Glomerular endothelial cell (primary cell): ENCODE measurements at regions not wholly inside any gene's neighbourhood (a gene's known extent, or its start where the extent isn't known, plus 50 kb on each side); places are given as distances from the start of the nearest gene placed in this dataset.

ENCODE experiments used
- DNase-seq: peaks from one replicate; pipeline ENCODE4 v3.0.0-alpha.2; 2011; ENCODE audit warnings: low read depth, low spot score; ENCODE audit errors: extremely low read depth

DNA sequence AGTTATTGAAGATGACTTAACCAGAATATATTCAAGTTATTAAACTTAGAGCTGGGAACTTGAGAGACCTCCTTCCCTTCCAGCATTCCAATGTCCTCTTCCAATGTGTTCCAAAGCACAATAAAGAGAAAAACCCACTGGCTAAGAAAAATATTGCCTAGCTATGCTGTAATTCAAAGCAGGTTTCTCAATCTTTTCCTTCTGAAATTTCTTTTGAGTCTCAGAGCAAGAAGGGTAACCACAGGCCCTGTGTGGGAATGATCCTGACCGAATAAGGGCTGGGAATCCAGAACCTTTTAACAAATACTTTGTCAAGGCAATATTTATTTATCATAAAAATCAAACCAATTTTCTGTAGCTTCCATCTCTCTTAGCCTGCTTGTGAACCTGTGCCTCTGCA lies 150.7 kb upstream of the SFRP2 start:
- no peak for DNase-seq

GRCh38 chr4:153938994-153939393 lies 150.1 kb upstream of the SFRP2 start:
- DNase-seq = no peak

GRCh38 chr4:153937289-153937688 lies 148.4 kb upstream of the SFRP2 start:
- no peak for DNase-seq

GRCh38 chr4:153936121-153936520 lies 147.2 kb upstream of the SFRP2 start:
- no peak for DNase-seq

GRCh38 chr4:153934688-153935017 lies 145.8 kb upstream of the SFRP2 start:
- DNase-seq = no peak

- DNase-seq = no peak
These were observed 145.2 kb upstream of the SFRP2 start for GRCh38 chr4:153933915-153934687.

DNA sequence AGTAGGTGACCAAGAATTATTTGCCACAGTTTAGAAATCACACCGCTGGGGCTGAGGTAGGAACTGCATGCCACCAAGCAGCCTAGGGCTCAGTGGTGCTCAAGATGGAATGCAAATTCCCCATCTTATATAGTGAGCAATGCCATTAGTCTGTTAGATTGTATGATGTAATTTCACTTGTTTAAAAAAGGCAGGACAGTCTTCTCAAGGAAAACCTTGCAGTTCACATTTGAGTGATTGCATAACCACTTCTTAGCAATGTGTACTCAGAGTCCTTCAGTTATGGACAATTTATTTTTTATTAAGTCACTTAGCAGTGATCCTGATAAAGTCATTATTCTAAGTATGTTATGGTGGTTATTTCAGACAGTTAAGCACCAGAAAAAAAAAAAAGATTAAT lies 142.9 kb upstream of the SFRP2 start:
- no peak for DNase-seq

GRCh38 chr4:153929675-153930074 lies 140.8 kb upstream of the SFRP2 start:
- DNase-seq = no peak

GRCh38 chr4:153927451-153927850 lies 138.6 kb upstream of the SFRP2 start:
- no peak for DNase-seq

DNA sequence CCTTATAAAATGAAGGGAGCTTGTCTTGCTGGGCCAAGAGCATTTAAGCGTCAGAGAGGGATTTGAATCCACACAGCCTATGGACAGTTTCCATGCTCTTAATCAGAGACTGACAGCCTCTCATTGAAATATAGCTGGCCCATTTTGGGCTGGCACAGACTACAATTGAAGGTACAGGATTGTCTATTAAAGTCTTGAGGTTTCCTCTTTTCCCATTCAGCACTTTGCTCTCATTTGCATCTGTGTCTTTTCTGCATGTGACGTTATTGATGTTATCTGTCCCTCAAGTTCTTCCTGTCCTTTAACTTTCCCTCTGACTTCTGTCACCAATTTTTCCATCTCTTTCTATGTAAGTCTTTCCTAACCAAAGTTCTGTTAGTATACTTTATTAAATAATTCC lies 133.3 kb upstream of the SFRP2 start:
- DNase-seq = no peak

- no peak for DNase-seq
These were observed 130.8 kb upstream of the SFRP2 start for GRCh38 chr4:153919667-153920066.

- DNase-seq = no peak
These were observed 127.4 kb upstream of the SFRP2 start for GRCh38 chr4:153916273-153916755.

GRCh38 chr4:153912301-153912700 lies 123.4 kb upstream of the SFRP2 start:
- no peak for DNase-seq

DNA sequence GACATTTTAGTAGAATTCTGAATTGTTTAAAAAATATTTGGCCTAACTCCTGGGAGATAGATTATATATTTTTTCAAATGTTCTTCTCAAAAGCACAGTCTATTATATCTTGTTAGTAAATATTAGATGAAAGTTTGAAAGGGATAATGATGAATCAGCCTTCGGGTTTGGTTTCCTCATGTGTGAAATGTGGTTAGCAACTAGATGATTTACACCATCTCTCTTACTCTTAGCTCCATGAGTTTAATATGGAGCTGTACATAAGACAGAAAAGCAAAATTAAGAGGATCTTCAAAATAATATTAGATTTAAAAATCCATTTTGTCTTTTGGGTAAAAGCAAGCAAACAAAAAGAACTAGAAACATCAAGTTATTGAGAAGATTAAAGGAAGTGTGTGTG lies 120.8 kb upstream of the SFRP2 start:
- no peak for DNase-seq

- no peak for DNase-seq
These were observed 117.3 kb upstream of the SFRP2 start for GRCh38 chr4:153906231-153906630.

- DNase-seq = no peak
These were observed 116.3 kb upstream of the SFRP2 start for GRCh38 chr4:153905231-153905630.

DNA sequence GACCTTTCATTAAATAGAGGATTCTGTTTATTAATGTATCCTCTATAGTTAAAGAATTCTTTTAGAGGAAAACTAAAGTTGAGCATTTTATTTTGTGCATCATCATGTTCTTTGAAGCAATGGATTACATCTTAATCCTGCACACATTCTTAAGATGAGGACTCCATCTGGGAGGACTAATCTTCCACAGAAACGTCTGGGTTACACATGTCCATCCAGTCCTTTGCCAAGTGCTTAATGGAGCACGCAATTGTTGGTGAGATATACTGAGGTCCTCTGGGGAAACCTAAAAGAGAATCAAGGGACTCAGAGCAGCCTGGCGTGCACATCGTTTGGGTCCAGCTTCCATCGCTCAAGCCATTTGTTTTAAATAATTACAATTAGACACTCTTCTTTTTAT lies 115.1 kb upstream of the SFRP2 start:
- no peak for DNase-seq

DNA sequence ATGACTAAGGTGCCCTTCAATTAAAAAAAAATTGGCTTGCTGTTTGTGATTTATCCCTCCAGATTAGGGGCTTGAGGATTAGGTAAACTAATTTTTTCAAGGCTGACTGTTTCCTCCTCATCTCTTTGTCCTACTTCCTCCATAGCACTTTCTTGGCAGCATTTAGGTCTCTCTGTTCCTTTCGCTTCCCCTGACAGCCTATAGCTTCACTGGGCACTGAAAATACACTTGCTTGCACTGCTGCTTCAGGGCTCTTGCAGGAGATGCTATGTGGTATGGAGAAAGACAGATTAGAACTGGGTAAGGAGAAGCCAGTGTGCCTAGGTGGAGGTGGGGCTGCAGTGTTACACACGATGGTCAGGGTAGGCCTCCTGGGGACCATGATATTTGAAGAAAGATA lies 112.3 kb upstream of the SFRP2 start:
- no peak for DNase-seq

- DNase-seq = no peak
These were observed 111.5 kb upstream of the SFRP2 start for GRCh38 chr4:153900426-153900825.

GRCh38 chr4:153890761-153891160 lies 101.9 kb upstream of the SFRP2 start:
- no peak for DNase-seq

GRCh38 chr4:153887217-153887616 lies 98.3 kb upstream of the SFRP2 start:
- DNase-seq = no peak

DNA sequence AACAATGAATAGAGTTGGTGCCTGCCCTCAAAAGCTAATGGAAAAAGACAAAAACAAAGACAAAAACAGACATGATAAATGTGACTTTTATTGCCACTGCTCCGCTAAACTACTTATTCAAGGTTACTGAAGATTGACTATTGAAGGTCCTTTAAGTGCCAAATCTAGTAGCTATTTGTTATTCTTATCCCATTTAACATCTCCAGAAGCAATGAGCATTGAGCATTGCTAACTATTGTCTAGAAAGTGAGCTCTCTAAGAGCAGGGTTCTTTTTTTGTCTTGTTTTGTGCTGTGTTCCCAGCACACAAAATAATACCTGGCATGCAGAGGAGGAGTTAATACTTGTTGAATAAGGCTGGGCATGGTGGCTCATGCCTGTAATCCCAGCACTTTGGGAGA lies 95.4 kb upstream of the SFRP2 start:
- DNase-seq = no peak

DNA sequence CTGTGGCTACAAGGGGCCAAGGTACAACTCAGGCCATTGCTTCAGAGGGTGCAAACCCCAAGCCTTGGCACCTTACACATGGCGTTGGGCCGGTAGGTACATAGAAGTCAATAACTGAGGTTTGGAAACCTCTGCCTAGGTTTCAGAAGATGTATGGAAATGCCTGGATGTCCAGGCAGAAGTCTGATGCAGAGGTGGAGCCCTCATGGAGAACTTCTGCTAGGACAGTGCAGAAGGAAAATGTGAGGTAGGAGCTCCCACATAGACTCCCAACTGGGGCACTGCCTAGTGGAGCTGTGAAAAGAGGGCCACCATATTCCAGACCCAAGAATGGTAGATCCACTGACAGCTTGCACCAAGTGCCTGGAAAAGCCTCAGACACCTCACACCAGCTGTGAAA lies 92.1 kb upstream of the SFRP2 start:
- DNase-seq = no peak
